A673 (cell line): ENCODE measurements at regions not wholly inside any gene's neighbourhood (a gene's known extent, or its start where the extent isn't known, plus 50 kb on each side); places are given as distances from the start of the nearest gene placed in this dataset.
"Not testable (repeated sequence)": the region's sequence is repeated elsewhere in the genome, so short reads cannot be mapped to it uniquely, and the experiment has no call there.

Source experiments
- BruUV-seq: library from RNA; stranded (reverse); fragments of 400-500 nt; replicated peaks from 2 replicates; lab custom pipeline; 2021; lab: Mats Ljungman, UMichigan
- CTCF ChIA-PET: fragments of 300-600 bp; sonication (Branson Sonifier 250); formaldehyde crosslinking; loops from one replicate; lab custom pipeline; 2022; ENCODE audit warnings: antibody characterized with exemption; lab: Charles Lee
- POLR2A ChIA-PET: fragments of 300-600 bp; sonication (Branson Sonifier 250); formaldehyde crosslinking; loops from one replicate; lab custom pipeline; 2022; ENCODE audit warnings: antibody characterized with exemption; ENCODE audit not compliant: low non-redundant PET; lab: Charles Lee
- DNase-seq: peaks from one replicate; pipeline ENCODE4 v3.0.0-alpha.2; 2015; ENCODE audit warnings: low spot score
- H3K27ac ChIP-seq: fragments of 200-600 bp; sonication (generic); 2 replicates; pipeline ENCODE4 v1.5.1; 2016; ENCODE audit warnings: mixed run types, low read depth, mild to moderate bottlenecking, mixed read lengths, antibody characterized with exemption, low read length; ENCODE audit not compliant: poor library complexity, severe bottlenecking
- H3K27me3 ChIP-seq: fragments of 200-600 bp; sonication (generic); replicated peaks from 2 replicates; pipeline ENCODE4 v1.6.1; 2017; ENCODE audit warnings: mixed run types, low read depth, mild to moderate bottlenecking, mixed read lengths, antibody characterized with exemption, low read length; ENCODE audit not compliant: insufficient read depth, poor library complexity
- H3K36me3 ChIP-seq: fragments of 200-600 bp; sonication (generic); 2 replicates; pipeline ENCODE4 v1.6.1; 2016; ENCODE audit warnings: mixed run types, mild to moderate bottlenecking, mixed read lengths, antibody characterized with exemption, low read length; ENCODE audit not compliant: insufficient read depth, poor library complexity, severe bottlenecking
- H3K4me1 ChIP-seq: fragments of 200-600 bp; sonication (generic); 2 replicates; pipeline ENCODE4 v1.6.1; 2017; ENCODE audit warnings: mixed run types, mild to moderate bottlenecking, mixed read lengths, antibody characterized with exemption, low read length; ENCODE audit not compliant: insufficient read depth, poor library complexity, severe bottlenecking
- H3K4me3 ChIP-seq: fragments of 200-600 bp; sonication (generic); 2 replicates; pipeline ENCODE4 v1.5.1; 2016; ENCODE audit warnings: low read depth, mixed run types, mild to moderate bottlenecking, mixed read lengths, low read length; ENCODE audit not compliant: poor library complexity, severe bottlenecking
- H3K9me3 ChIP-seq: fragments of 200-600 bp; sonication (generic); 2 replicates; pipeline ENCODE4 v1.6.1; 2016; ENCODE audit warnings: mixed run types, low read depth, mild to moderate bottlenecking, mixed read lengths, antibody characterized with exemption, low read length; ENCODE audit not compliant: poor library complexity, severe bottlenecking
- EZH2 ChIP-seq: fragments of 200-600 bp; sonication (generic); IDR thresholded peaks from 2 replicates; pipeline ENCODE4 v1.6.1; 2017; ENCODE audit warnings: borderline replicate concordance, low read depth, mild to moderate bottlenecking, mixed read lengths, antibody characterized with exemption, low read length; ENCODE audit not compliant: poor library complexity, severe bottlenecking
- intact Hi-C: fragments of 100-400 bp; cut with micrococcal nuclease; formaldehyde crosslinking; loops from one replicate; pipeline ENCODE4 v1.10.0; 2022; ENCODE audit not compliant: unreplicated experiment
- TF ChIP-seq, protein P1 (sequence below): fragments of 300-800, 200-600 bp; sonication (generic); conservative IDR thresholded peaks from 2 replicates; pipeline ENCODE4 v1.5.1; 2017; ENCODE audit warnings: low read depth, mild to moderate bottlenecking, antibody characterized with exemption, low read length, moderate library complexity, mixed read lengths

DNA sequence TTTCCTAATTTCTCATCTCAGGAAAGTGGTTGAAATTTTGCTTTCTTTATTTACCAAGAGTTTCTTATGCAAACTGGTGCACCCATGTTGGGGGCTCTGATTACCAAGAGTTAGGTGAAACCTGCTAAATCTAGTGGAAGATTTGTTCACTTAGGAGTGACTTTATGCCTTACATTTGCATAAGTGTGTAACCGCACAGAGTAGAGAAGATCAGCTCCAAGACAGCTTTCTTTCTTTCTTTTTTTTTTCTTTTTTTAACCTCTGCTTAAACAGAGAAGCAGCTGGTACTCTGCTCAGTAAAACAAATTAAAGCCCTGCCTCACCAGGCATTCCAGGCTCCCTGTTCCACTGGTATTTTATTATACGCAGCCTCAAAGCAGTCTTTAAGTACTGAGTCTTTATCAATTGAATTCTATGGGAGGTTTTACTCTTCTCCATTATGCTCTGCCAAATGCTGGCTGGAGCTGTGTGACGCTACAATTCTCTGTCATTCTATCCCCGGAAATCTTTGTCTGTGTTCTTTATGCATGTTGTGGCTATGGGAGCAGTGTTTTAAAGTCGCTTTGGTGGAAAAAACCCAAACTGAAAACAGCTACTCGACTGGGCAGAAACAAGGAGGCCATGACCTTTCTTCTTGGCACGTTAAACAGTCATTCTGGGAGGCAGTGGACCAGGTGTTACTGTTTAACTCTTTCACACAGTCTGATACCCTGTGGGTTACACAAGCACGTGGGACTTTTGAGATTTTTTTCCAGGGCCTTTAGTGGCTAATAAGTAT is 55.2 kb upstream of the GBE1 start:
- CTCF ChIA-PET = no interaction called here
- intact Hi-C loops = no loop called here
- Histone ChIP-seq H3K4me3 (no peak overlapping the region), H3K36me3 (no peaks in the 10 kb centered on the region), H3K27ac (no peak overlapping the region), H3K9me3 (no peaks in the 10 kb centered on the region), H3K4me1 (no peaks in the 10 kb centered on the region), H3K27me3 (no peaks in the 10 kb centered on the region)
- no TSS peak for BruUV-seq
- TF ChIP-seq, protein P1, sequence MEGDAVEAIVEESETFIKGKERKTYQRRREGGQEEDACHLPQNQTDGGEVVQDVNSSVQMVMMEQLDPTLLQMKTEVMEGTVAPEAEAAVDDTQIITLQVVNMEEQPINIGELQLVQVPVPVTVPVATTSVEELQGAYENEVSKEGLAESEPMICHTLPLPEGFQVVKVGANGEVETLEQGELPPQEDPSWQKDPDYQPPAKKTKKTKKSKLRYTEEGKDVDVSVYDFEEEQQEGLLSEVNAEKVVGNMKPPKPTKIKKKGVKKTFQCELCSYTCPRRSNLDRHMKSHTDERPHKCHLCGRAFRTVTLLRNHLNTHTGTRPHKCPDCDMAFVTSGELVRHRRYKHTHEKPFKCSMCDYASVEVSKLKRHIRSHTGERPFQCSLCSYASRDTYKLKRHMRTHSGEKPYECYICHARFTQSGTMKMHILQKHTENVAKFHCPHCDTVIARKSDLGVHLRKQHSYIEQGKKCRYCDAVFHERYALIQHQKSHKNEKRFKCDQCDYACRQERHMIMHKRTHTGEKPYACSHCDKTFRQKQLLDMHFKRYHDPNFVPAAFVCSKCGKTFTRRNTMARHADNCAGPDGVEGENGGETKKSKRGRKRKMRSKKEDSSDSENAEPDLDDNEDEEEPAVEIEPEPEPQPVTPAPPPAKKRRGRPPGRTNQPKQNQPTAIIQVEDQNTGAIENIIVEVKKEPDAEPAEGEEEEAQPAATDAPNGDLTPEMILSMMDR = no peak
- TF ChIP-seq EZH2 = no peak
- DNase-seq = no peak
- POLR2A ChIA-PET = no interaction called here

DNA sequence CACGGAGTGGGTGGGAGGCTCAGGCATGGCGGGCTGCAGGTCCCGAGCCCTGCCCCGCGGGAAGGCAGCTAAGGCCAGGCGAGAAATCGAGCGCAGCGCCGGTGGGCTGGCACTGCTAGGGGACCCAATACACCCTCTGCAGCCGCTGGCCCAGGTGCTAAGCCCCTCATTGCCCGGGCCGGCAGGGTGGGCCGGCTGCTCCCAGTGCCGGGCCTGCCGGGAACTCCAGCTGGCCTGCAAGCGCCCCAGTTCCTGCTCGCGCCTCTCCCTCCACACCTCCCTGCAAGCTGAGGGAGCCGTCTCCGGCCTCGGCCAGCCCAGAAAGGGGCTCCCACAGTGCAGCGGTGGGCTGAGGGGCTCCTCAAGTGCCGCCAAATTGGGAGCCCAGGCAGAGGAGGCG is 50.7 kb upstream of the GBE1 start:
- H3K36me3 ChIP-seq, intact Hi-C loops, BruUV-seq, POLR2A ChIA-PET, H3K27ac ChIP-seq, H3K4me3 ChIP-seq, H3K27me3 ChIP-seq, H3K9me3 ChIP-seq, H3K4me1 ChIP-seq, DNase-seq, CTCF ChIA-PET: not testable (repeated sequence)
